Natural killer cell (primary cell): ENCODE measurements at regions not wholly inside any gene's neighbourhood (a gene's known extent, or its start where the extent isn't known, plus 50 kb on each side); places are given as distances from the start of the nearest gene placed in this dataset.

Experiments used
- ATAC-seq, 3 donors: fragments of 150-1000 bp in 2 of 3; fragments of 200-7000 bp in 1 of 3; cut with Tn5 transposase; 1 replicate in 1 of 3; 2 replicates in 2 of 3; pipeline ENCODE4 v1.10.0; 2021; ENCODE audit warnings: mild to moderate bottlenecking in 2 of 3, moderate library complexity in 2 of 3
- DNase-seq, 2 donors: peaks; one replicate each; pipeline versions ENCODE4 v3.0.0 to v3.0.0-alpha.2; 2013 to 2021; ENCODE audit warnings: mixed read lengths in 1 of 2
- H3K27ac ChIP-seq: one replicate; pipeline ENCODE4 v1.5.1; 2013; ENCODE audit warnings: mild to moderate bottlenecking, low read length
- H3K27me3 ChIP-seq: one replicate; pipeline ENCODE4 v1.6.1; 2013; ENCODE audit warnings: low read length; ENCODE audit not compliant: control insufficient read depth, insufficient read depth
- H3K36me3 ChIP-seq: one replicate; pipeline ENCODE4 v1.6.1; 2013; ENCODE audit warnings: low read length; ENCODE audit not compliant: control insufficient read depth, insufficient read depth
- H3K4me1 ChIP-seq: one replicate; pipeline ENCODE4 v1.6.1; 2013; ENCODE audit warnings: low read length; ENCODE audit not compliant: control insufficient read depth, insufficient read depth
- H3K4me3 ChIP-seq: one replicate; pipeline ENCODE4 v1.5.1; 2013; ENCODE audit warnings: low read length
- H3K9me3 ChIP-seq: one replicate; pipeline ENCODE4 v1.6.1; 2013; ENCODE audit warnings: low read length; ENCODE audit not compliant: control insufficient read depth, insufficient read depth
- H3K27ac Mint-ChIP-seq, 2 donors: one replicate each; pipeline ENCODE4 v1.8.0; 2022; ENCODE audit warnings: mild to moderate bottlenecking in 2 of 2, mixed read lengths in 2 of 2, moderate library complexity in 1 of 2
- H3K27me3 Mint-ChIP-seq, 2 donors: one replicate each; pipeline ENCODE4 v1.8.0; 2022; ENCODE audit warnings: low read depth in 2 of 2, mixed read lengths in 2 of 2
- H3K36me3 Mint-ChIP-seq: one replicate; pipeline ENCODE4 v1.8.0; 2022; ENCODE audit warnings: mixed read lengths
- H3K4me1 Mint-ChIP-seq, 2 donors: one replicate each; pipeline ENCODE4 v1.8.0; 2022; ENCODE audit warnings: mixed read lengths in 2 of 2
- H3K4me3 Mint-ChIP-seq: one replicate; pipeline ENCODE4 v1.8.0; 2022; ENCODE audit warnings: mild to moderate bottlenecking, moderate library complexity, mixed read lengths
- H3K9me3 Mint-ChIP-seq, 2 donors: one replicate each; pipeline ENCODE4 v1.8.0; 2022; ENCODE audit warnings: mixed read lengths in 2 of 2
- CTCF ChIP-seq: fragments of 200-600 bp; IDR thresholded peaks from one replicate; pipeline ENCODE4 v1.8.0; 2022; ENCODE audit warnings: antibody characterized with exemption
- WGBS: methylation state at CpG from one replicate; pipeline ENCODE4 v1.1.7; 2013; ENCODE audit warnings: missing lambda C conversion rate; ENCODE audit not compliant: insufficient coverage; 5-methylcytosine and 5-hydroxymethylcytosine counted together
- intact Hi-C: fragments of 100-400 bp; cut with micrococcal nuclease; formaldehyde crosslinking; loops from one replicate; pipeline ENCODE4 v1.14.2; 2022

- DNase-seq (no peak), ATAC-seq (no peak)
- Mint-ChIP-seq H3K4me1 (no peaks in the 10 kb centered on the region), H3K9me3 (no peaks in the 10 kb centered on the region), H3K27me3 (no peaks in the 10 kb centered on the region), H3K36me3 (no peaks in the 10 kb centered on the region), H3K27ac (no peak overlapping the region), H3K4me3 (no peak overlapping the region)
- H3K9me3 ChIP-seq: no peaks in the 10 kb centered on the region
- H3K36me3 ChIP-seq: no peaks in the 10 kb centered on the region
- no peak for TF ChIP-seq CTCF
- H3K27ac ChIP-seq: no peak overlapping the region
- H3K4me1 ChIP-seq: no peaks in the 10 kb centered on the region
- intact Hi-C loops: no loop called here
- H3K27me3 ChIP-seq: no peaks in the 10 kb centered on the region
- WGBS: 95% methylated on average over 4 of the region's 4 CpGs
- no peak overlapping the region for H3K4me3 ChIP-seq
Observed at GRCh38 chr1:192925609-192926008, 116.8 kb downstream of the RGS2 start.

GRCh38 chr1:192926736-192927135, 117.9 kb downstream of the RGS2 start:
- WGBS: no CpG with 5 or more reads among the region's 5 CpGs

GRCh38 chr1:192927496-192927895, 118.7 kb downstream of the RGS2 start:
- intact Hi-C loops: no loop called here
- TF ChIP-seq CTCF: no peak
- DNase-seq (no peak), ATAC-seq (no peak)
- Mint-ChIP-seq H3K4me1 (no peaks in the 10 kb centered on the region), H3K9me3 (no peaks in the 10 kb centered on the region), H3K36me3 (no peaks in the 10 kb centered on the region), H3K27ac (no peak overlapping the region), H3K27me3 (no peaks in the 10 kb centered on the region), H3K4me3 (no peak overlapping the region)
- Histone ChIP-seq H3K9me3 (no peaks in the 10 kb centered on the region), H3K4me3 (no peak overlapping the region), H3K27ac (no peak overlapping the region), H3K36me3 (no peaks in the 10 kb centered on the region), H3K4me1 (no peaks in the 10 kb centered on the region), H3K27me3 (no peaks in the 10 kb centered on the region)
- WGBS: 100% methylated on average over 1 of the region's 1 CpG

More at GRCh38 chr1:192926736-192927135, 117.9 kb downstream of the RGS2 start:
- H3K4me1 ChIP-seq: no peaks in the 10 kb centered on the region
- Mint-ChIP-seq H3K4me3 (no peak overlapping the region), H3K9me3 (no peaks in the 10 kb centered on the region), H3K4me1 (no peaks in the 10 kb centered on the region), H3K27ac (no peak overlapping the region), H3K36me3 (no peaks in the 10 kb centered on the region), H3K27me3 (no peaks in the 10 kb centered on the region)
- intact Hi-C loops: no loop called here
- no peaks in the 10 kb centered on the region for H3K9me3 ChIP-seq
- H3K27me3 ChIP-seq: no peaks in the 10 kb centered on the region
- H3K4me3 ChIP-seq: no peak overlapping the region
- no peak for DNase-seq
- no peaks in the 10 kb centered on the region for H3K36me3 ChIP-seq
- no peak for ATAC-seq
- TF ChIP-seq CTCF: no peak
- no peak overlapping the region for H3K27ac ChIP-seq

GRCh38 chr1:192929597-192929996, 120.8 kb downstream of the RGS2 start:
- Mint-ChIP-seq H3K9me3 (no peaks in the 10 kb centered on the region), H3K4me3 (no peak overlapping the region), H3K27ac (no peak overlapping the region), H3K27me3 (no peaks in the 10 kb centered on the region), H3K4me1 (no peaks in the 10 kb centered on the region), H3K36me3 (no peaks in the 10 kb centered on the region)
- H3K4me3 ChIP-seq: no peak overlapping the region
- no peaks in the 10 kb centered on the region for H3K36me3 ChIP-seq
- 81% methylated on average over 3 of the region's 3 CpGs for WGBS
- H3K9me3 ChIP-seq: no peaks in the 10 kb centered on the region
- ATAC-seq: no peak
- H3K27ac ChIP-seq: no peak overlapping the region
- no peaks in the 10 kb centered on the region for H3K4me1 ChIP-seq
- no peak for DNase-seq
- intact Hi-C loops: no loop called here
- H3K27me3 ChIP-seq: no peaks in the 10 kb centered on the region
- TF ChIP-seq CTCF: no peak
